GM19043 (cell line): ENCODE measurements at regions not wholly inside any gene's neighbourhood (a gene's known extent, or its start where the extent isn't known, plus 50 kb on each side); places are given as distances from the start of the nearest gene placed in this dataset.

Experiments
- ATAC-seq: cut with Tn5 transposase; IDR thresholded peaks from one replicate; pipeline ENCODE4 v1.9.1; 2021; ENCODE audit warnings: low read depth; ENCODE audit not compliant: unreplicated experiment

DNA sequence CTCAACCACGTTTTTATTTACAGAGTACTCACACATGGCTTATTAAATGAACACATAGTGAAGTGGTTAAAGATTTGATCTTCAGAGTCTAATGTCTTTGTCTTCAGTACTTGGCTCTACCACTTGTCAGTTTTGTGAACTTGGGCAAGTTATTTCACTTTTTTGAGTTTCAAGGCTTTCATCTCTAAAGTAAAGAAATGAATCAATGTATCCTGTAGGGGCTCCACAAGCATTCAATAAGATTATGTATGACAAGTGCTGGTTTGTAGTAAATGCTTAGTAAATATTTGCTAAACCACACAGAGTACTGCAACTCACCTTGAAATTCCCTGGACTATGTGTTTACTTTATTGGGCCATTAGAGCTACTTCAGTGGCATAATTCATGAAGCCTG lies 446.0 kb upstream of the GOT2 start:
- ATAC-seq, result no peak

DNA sequence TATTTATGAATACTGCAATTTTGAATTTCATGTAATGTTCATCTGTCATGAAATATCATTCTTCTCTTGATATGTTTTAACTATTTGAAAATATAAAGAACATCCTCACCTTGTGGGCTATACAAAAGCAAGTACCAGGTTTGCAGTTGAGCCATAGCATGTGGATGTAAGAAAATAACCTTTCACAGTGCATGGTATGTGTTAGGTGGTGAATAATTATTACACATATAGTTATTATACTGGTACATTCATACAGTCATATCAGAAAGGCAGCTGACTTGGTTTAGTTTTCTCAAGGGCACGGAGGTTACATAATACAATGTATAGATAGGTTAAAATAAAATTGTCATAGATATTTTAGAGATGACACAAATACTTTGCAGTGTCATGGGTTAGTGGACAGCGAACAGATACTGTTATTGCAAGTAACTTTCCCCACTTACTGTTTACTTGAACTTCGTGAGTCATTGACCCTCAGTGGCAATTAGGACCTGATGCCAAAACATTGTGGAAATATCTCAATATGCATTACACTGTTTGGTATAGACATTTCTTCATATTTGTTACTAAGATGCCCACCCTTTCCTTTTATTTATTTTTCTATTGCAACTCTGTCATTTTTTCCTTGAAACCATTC lies 445.4 kb upstream of the GOT2 start:
- no peak for ATAC-seq

DNA sequence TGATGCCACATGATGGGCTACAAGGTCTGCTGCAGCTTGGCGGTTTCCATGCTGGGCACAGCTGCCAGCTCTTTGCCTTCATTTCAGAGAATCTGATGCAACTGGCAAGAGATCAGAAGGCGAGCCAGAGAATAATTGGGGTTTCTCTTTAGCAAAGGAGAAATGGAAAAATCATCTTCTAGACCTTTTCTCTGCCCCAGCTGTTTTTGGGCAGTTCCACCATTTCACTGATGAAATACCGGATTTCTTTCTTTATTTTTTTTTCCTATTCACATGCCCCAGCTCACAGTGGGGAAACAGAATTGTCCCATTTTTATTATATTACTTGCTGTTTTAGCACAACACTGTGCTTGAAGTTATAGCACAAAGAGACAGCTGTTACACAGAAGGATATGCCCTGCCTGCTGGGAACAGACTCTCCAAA lies 439.3 kb upstream of the GOT2 start:
- no peak for ATAC-seq

DNA sequence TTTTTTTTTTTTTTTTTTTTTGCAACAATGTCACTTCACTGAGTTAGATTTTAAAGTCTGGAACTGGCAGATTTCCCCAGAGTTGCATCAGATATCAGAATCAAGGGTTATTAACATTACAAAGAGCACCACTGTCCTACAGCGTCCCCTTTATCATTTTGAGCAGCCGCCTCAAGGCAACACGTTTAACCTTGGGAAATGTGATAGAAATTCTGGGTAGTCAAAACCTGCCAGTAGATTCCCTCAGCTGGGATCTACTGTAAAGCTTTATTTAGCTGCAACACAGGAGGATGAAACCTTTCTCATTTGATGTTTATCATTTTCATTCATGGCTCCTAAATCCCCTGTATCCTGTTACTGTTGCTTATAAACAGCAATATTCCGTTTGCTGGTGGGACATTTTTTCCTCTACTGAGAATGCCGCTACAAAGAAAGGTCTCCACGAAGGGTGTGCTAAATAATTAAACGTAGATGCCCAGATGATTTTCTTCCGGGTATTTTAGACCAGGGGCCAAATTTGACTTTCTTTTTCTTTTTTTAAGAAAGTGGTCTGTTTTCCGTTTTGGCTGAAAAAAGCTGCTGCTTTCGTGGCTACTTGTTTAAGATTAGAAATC lies 436.1 kb upstream of the GOT2 start:
- ATAC-seq, result no peak

DNA sequence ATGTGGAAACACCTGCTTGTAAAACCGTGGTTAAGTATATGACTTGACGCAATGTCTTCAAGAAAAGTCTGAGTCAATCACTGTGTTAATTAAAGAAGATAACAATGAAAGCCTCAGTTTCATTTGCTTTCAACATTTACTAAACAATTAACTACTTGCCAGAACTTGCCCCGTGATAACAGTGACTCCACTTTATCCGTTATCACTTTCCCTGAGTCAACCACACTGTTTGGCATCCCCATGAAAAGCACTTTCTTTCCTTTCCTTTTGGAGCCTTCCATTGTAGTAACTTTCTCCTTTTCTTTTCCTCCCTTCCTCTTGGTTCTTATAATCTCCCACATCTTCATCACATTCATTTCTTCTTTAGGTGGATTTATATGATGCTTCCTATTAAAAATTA lies 435.1 kb upstream of the GOT2 start:
- ATAC-seq, result no peak

DNA sequence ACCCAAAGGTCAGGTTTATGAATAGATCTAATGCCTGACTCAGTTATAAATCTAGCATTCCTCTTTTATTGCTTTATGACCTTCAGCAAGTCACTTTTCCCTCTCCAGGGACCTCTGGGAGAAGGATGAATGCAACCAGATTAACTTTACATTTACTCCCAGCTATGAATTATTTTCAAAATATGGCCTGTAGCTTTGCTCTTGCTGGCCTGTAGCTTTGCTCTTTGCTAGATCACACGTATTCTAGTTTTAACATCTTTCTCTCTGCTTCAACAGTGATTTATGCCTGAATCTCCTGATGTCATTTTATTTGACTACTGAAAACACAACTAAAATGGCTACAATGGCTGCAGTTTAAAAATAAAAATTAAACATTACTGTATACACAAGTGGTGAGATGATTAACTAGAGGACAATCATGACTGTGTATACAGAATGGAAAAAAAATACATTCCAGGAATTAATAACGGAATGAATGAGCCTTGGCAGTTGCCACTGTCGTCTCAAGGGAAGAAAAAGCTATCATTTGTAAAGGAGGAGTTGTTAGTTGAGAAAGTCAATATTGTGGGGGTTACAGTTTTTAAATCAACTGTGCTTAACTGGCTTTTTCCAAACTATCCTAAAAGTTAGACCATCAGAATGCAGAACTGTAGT lies 434.5 kb upstream of the GOT2 start:
- ATAC-seq, result no peak

DNA sequence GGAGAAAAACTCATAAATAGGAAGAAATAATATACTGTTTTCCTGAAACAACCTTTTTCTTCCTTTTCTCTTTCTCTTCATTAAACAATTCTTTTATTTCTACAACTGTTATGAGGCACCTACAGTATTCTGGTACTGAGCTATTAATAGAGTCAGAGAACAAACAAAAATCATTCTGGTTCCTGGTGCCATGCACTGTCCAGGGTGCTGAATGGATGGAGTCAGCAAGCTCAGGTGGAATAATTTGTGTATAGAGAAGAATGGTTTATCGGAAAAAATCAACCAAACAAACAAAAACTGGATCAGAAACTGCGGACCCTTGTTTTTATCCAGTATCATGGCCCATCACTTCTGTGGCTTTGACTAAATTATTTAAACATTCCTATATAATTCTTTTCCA lies 430.3 kb upstream of the GOT2 start:
- no peak for ATAC-seq

DNA sequence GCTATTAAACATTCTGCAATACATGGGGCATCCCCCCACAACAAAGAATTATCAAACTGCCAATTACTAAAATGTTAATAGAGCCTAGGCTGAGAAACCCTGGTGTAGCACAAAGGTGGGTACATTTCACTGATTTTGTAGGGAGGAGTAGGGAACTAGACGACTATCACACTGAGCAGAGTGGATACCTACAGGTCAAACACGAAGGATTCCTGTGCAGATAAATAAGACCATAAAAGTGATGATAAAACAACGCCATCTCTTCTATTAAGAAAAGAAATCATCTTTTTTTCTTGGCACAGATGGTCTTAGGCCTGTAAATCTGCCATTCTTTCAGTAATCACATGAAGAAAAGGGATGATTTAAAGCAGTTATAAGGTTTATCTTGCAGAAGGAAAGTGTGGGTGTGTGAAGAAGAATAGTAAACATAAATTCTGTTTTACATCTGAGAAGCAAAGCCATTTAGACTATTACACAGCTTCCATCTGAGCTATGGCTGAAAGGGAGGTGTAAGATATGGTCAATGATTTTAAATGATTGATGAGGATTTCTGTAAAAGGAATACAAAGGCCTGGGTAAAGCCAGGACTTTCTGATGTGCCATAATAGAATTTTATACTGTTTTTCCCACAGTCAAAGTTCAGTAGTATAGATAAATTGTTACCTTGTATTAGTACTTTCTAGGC lies 429.4 kb upstream of the GOT2 start:
- no peak for ATAC-seq

DNA sequence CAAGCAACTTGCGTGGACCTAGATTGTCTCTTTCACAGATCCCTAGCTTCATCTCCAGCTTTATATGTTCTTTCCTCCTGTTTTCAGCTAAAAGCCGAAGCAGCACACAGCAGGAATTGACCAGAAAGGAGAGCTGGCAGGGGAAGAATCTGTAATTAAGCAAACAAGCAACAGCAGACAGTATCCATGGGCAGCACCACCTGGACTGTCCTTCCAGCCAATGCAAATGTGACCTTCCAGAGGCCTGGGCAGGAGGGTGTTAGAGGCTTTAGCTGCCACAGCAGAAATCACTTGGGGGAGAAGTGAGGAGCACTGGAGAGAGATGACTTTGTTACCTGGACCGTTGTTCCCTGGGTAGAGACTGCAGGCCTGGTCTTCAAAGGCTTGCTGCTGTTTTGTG lies 427.6 kb upstream of the GOT2 start:
- ATAC-seq, result no peak

DNA sequence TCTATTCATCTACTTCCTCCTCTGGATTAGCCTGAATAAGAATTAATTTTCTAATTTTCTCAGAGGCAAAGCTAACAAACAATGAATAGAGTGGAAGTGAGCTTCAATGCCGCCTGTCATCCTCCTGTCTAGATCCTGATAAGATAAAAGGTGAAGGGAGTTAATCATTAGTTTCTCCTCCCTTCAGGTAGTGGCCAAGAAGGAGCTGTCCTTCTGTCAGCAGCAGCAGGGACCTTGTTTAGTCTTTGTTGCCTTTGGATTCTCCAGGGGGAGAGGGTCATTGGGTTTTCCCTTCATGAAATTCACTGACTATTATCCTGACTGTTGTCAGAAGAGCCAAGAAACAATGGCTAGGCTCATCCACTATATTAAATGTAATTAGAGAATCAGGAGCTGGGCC lies 420.2 kb upstream of the GOT2 start:
- no peak for ATAC-seq

DNA sequence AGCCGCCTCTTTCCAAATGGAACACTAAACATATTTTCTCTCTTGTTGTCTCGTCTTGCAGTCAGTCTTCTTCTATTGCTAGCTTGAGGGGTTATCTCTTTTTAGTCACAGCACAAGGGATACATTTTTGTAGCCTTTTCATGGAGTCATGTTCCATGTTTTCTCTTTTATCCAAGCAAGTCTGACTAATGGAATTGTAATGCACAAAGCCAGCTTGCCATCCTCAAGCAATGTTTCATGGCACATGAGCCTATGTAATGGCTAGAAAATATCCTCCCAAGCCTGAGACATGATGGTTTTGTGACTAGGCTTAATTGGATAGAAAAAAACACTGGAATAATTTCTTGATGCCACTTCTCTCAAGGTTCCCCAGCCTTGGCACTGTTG lies 414.6 kb upstream of the GOT2 start:
- no peak for ATAC-seq

DNA sequence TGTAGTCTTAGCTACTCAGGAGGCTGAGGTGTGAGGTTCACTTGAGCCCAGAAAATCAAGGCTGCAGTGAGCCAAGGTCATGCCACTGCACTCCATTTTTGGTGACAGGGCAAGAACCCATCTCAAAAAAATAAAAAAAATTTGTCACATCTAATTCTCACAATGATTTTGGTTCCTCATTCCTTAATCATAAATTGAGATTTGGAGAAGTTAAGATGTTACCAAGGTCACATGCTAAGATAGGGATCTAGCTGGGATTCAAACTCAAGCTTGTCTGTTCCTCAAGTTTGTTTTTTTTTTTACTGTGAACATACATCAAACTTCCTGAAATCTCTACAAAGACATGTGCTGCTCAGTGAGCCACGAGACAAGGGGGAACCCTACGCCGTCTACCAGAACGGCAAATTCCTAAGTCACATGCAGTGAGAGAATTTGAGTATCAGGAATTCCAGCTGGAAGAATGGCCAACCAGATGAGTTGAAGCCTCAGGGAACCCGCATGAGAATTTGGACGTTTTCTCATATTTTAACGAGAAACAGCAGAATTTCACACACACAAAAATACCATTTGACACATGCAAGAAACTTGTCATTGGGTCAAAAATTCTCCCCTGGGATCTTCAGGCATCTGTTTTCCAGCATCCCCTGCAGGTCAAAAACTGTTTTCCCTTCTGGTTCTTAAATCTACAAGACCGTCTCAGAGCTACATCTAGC lies 414.1 kb upstream of the GOT2 start:
- ATAC-seq, result no peak

DNA sequence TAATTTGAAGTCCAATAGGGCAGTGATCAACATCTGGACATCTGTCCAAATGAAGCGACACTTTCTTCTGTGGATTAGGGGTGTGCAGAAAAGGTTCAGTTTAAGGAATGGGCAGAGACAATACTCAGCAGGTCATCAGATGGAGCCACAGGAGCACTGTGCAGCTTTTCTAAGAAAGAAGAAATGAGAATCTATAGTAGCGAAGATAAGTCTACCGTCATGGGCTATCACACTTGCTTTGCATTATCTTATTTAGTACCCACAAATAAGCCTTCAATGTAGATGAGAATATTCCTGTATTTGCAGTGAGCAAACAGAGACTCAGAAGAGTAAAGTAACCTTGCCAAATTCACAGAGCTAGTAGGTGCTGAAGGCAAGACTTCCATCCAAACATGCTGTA lies 412.0 kb upstream of the GOT2 start:
- ATAC-seq, result no peak

DNA sequence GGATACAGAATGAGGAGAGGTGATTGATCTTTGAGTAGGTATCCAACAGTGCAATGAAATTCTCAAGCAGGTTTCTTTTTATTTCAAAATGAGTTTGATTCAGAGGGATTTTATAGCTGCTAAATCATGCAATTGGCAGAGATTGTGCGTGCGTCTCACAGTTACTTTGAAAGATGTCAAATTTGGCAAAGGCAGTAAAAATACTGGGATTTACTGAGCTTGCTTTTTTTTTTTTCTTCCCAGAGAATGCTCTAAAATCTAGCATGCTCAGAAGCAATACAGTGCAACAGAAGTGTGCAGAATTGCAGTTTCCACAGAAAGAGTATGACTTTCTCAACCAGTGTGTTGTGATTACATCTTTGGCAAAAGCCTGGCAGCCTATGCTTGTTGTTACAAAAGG lies 410.7 kb upstream of the GOT2 start:
- ATAC-seq, result no peak

DNA sequence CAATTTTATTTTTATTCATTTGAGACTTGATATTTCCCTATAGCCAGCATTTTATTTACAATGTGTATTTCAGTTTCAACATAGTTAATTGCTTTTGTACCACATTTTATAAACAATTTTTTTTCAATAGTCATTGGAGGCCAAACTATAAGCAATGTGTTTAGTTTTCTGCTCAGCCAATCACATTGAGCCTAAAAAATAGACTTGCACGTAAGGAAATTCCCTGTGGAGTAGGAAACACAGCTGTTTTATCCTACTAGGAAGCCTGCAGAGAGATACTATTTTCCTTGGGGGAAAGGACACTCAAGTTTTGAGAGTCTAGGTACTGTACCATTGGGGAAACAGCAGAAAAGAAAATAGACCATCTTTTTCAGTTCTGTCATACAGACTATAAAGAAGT lies 410.2 kb upstream of the GOT2 start:
- no peak for ATAC-seq

DNA sequence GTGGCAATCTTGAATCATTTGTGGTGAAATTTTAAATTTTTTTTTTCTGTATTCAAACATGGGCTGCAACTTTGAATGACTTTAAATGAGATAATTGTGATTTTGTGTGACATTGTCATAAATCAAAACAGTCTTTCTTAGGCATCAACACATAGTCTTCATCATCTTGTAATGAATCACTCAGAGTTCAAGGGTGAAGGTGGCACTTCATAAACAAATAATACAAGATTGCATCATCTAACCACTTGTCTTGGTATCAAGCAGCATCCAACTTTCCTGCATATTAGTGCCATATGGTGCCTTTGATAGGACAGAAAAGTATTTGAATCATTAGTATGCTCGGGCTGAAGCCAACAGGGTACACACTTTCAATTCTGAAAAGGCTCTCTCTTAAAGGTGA lies 392.4 kb upstream of the GOT2 start:
- ATAC-seq, result no peak

DNA sequence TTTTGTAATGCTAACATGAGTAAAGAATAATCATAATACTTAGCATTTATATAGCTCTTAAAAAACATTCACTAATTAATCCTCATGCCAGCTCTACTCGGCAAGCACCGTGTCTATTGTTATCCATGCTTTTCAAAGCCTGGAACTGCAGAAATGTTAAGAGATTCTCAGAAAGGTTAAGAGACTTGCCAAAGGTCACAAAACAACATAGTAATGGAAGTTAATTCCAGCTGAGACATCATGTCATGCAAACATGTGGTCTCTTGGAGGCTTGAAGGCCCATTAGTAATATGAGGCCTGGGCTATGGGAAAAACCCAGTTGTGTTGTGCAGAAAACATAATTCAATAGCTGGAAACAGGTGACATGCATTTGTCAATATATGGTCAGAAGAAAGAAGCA lies 389.9 kb upstream of the GOT2 start:
- no peak for ATAC-seq

DNA sequence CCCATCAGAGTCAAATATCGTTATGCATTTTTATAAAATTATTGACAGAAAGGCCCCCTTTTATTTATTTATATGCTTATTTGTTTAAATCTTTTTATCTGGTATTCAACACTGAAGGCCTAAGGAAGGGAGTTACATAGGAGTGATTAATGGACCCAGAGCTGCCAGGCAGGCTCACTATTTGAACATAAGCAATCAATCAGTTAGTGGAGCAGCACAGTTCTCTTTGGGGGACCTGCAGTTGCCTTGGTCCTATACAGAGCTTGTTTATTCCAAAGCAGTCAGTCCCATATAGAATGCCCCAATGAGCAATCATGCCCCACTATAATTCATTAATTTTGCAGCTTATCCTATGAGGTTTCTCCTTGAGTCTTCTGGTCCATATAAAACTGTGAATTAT lies 389.4 kb upstream of the GOT2 start:
- no peak for ATAC-seq

DNA sequence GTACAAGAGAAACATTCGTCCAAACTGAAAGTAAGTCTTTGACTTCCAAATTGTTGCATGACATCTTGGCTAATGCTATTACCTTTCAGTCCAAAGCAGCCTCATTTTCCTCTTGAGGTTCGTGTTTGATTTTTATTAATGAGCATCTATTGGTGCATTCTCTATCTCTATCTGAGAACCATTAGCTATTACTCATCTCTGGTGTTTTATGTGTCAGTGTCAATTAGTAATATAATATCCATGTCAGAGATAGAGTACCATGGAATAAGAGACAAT lies 388.1 kb upstream of the GOT2 start:
- ATAC-seq, result no peak

DNA sequence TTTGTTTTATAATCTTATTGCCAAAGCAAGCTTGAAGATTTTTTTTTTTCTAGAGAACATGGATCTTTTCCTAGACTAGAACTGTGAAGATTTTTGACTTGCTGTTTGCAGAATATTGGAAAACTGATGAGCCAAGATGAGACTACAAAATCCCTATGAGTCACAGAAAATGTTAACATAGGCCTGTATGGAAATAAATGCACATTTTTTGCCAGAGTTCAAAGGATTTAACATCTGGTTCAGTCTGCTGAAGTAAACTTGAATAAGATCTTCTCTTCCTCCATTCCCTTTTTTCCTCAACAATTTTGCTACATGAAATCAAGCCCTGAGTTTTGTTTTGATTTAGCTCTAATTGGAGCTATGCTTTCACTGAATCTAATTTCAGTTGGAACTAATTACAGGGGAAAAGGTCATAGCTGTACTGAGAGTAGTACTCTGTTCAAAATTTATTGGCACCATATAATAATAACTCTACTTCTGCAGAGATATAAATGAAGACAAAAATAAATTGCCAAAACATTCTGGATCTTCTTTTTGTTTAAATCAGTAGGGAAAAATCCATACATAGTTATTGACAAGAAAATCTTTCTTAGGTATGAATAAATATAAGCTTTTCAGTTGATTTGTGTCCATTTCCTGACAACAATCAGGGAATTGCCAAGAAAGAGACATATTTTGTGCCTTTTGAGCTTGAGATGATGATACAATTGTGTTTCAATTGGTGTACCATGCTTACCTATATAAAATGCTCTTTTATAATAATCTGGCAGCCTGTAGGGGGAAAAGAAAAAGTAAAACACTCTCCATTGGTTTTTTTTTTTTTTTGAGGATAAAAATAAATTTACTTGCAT lies 387.5 kb upstream of the GOT2 start:
- ATAC-seq, result no peak

DNA sequence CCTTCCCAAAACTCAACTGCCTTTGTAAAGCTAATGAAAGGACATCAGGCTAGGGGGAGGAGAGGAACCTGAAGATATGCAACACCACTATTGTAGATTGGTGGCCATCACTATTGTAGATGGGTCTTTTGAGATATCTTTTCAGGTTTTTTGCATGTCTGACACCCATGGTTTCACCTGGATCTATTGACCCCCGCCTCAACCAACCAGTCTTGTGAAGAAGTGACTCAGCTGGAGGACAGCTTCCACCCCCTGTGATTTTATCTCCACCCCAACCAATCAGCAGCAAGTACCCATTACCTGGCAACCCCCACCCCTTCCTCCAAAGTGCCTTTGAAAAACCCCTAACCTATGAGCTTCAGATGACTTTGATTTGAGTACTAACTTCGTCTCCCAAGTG lies 382.6 kb upstream of the GOT2 start:
- no peak for ATAC-seq
